ENCODE measurements at regions not wholly inside any gene's neighbourhood (a gene's known extent, or its start where the extent isn't known, plus 50 kb on each side); places are given as distances from the start of the nearest gene placed in this dataset.
A peak's percentile ranks its signal among the peaks of the same experiment; 100 is the strongest.

- DNase-seq (peak; percentile 3), ATAC-seq (peak; percentile 69)
- Mint-ChIP-seq H3K9me3 (no peaks in the 10 kb centered on the region), H3K36me3 (ENCODE audit: low read depth) (no peaks in the 10 kb centered on the region), H3K4me1 (peaks cover 10% of the 10 kb centered on the region), H3K27ac (no peak overlapping the region), H3K27me3 (no peaks in the 10 kb centered on the region), H3K4me3 (no peak overlapping the region)
Measured at GRCh38 chr7:33661430-33662160, 243.7 kb upstream of the BMPER start.

GRCh38 chr7:33666531-33666930 lies 238.8 kb upstream of the BMPER start:
- ATAC-seq = no peak
- no peak overlapping the region for H3K27ac Mint-ChIP-seq
- H3K27me3 Mint-ChIP-seq = no peaks in the 10 kb centered on the region
- no peak overlapping the region for H3K4me3 Mint-ChIP-seq
- no peaks in the 10 kb centered on the region for H3K36me3 Mint-ChIP-seq (ENCODE audit: low read depth)
- H3K9me3 Mint-ChIP-seq = no peaks in the 10 kb centered on the region
- DNase-seq = no peak
- H3K4me1 Mint-ChIP-seq = peaks cover 8% of the 10 kb centered on the region

GRCh38 chr7:33667196-33667595 lies 238.1 kb upstream of the BMPER start:
- no peak for DNase-seq
- H3K27ac Mint-ChIP-seq = no peak overlapping the region
- H3K4me1 Mint-ChIP-seq = peaks cover 2% of the 10 kb centered on the region
- ATAC-seq = no peak
- H3K9me3 Mint-ChIP-seq = no peaks in the 10 kb centered on the region
- no peak overlapping the region for H3K4me3 Mint-ChIP-seq
- no peaks in the 10 kb centered on the region for H3K27me3 Mint-ChIP-seq
- no peaks in the 10 kb centered on the region for H3K36me3 Mint-ChIP-seq (ENCODE audit: low read depth)

GRCh38 chr7:33669251-33669670 lies 236.1 kb upstream of the BMPER start:
- DNase-seq = no peak
- ATAC-seq = no peak
- Mint-ChIP-seq H3K27ac (no peak overlapping the region), H3K36me3 (ENCODE audit: low read depth) (no peaks in the 10 kb centered on the region), H3K4me3 (no peak overlapping the region), H3K9me3 (no peaks in the 10 kb centered on the region), H3K4me1 (no peaks in the 10 kb centered on the region), H3K27me3 (no peaks in the 10 kb centered on the region)

- no peak overlapping the region for H3K27ac Mint-ChIP-seq
- DNase-seq (no peak), ATAC-seq (no peak)
- no peaks in the 10 kb centered on the region for H3K9me3 Mint-ChIP-seq
- no peaks in the 10 kb centered on the region for H3K27me3 Mint-ChIP-seq
- no peaks in the 10 kb centered on the region for H3K36me3 Mint-ChIP-seq (ENCODE audit: low read depth)
- no peak overlapping the region for H3K4me3 Mint-ChIP-seq
- H3K4me1 Mint-ChIP-seq = no peaks in the 10 kb centered on the region
Measured at GRCh38 chr7:33671531-33672262, 233.6 kb upstream of the BMPER start.

GRCh38 chr7:33673029-33673700 lies 232.2 kb upstream of the BMPER start:
- Mint-ChIP-seq H3K27ac (no peak overlapping the region), H3K4me1 (no peaks in the 10 kb centered on the region), H3K4me3 (no peak overlapping the region), H3K27me3 (no peaks in the 10 kb centered on the region), H3K9me3 (no peaks in the 10 kb centered on the region), H3K36me3 (ENCODE audit: low read depth) (no peaks in the 10 kb centered on the region)
- DNase-seq (no peak), ATAC-seq (no peak)

- no peak overlapping the region for H3K27ac Mint-ChIP-seq
- no peak overlapping the region for H3K4me3 Mint-ChIP-seq
- ATAC-seq (no peak), DNase-seq (no peak)
- no peaks in the 10 kb centered on the region for H3K4me1 Mint-ChIP-seq
- no peaks in the 10 kb centered on the region for H3K27me3 Mint-ChIP-seq
- peaks cover 3% of the 10 kb centered on the region for H3K36me3 Mint-ChIP-seq (ENCODE audit: low read depth)
- peaks cover 6% of the 10 kb centered on the region for H3K9me3 Mint-ChIP-seq
Measured at GRCh38 chr7:33674804-33675411, 230.4 kb upstream of the BMPER start.

GRCh38 chr7:33677556-33677955 lies 227.8 kb upstream of the BMPER start:
- Mint-ChIP-seq H3K27me3 (no peaks in the 10 kb centered on the region), H3K27ac (no peak overlapping the region), H3K36me3 (ENCODE audit: low read depth) (peaks cover 4% of the 10 kb centered on the region), H3K4me3 (no peak overlapping the region), H3K9me3 (peaks cover 6% of the 10 kb centered on the region), H3K4me1 (no peaks in the 10 kb centered on the region)
- DNase-seq (no peak), ATAC-seq (no peak)

- no peaks in the 10 kb centered on the region for H3K4me1 Mint-ChIP-seq
- no peak overlapping the region for H3K4me3 Mint-ChIP-seq
- no peak overlapping the region for H3K27ac Mint-ChIP-seq
- DNase-seq (no peak), ATAC-seq (no peak)
- peaks cover 4% of the 10 kb centered on the region for H3K36me3 Mint-ChIP-seq (ENCODE audit: low read depth)
- H3K9me3 Mint-ChIP-seq = peaks cover 6% of the 10 kb centered on the region
- H3K27me3 Mint-ChIP-seq = no peaks in the 10 kb centered on the region
Measured at GRCh38 chr7:33678569-33679335, 226.6 kb upstream of the BMPER start.

GRCh38 chr7:33680682-33681081 lies 224.7 kb upstream of the BMPER start:
- Mint-ChIP-seq H3K36me3 (ENCODE audit: low read depth) (peaks cover 4% of the 10 kb centered on the region), H3K9me3 (peaks cover 13% of the 10 kb centered on the region), H3K27me3 (no peaks in the 10 kb centered on the region), H3K4me3 (no peak overlapping the region), H3K4me1 (no peaks in the 10 kb centered on the region), H3K27ac (no peak overlapping the region)
- DNase-seq (no peak), ATAC-seq (no peak)

- DNase-seq (no peak), ATAC-seq (no peak)
- Mint-ChIP-seq H3K4me3 (no peak overlapping the region), H3K9me3 (peaks cover 19% of the 10 kb centered on the region), H3K4me1 (no peaks in the 10 kb centered on the region), H3K36me3 (ENCODE audit: low read depth) (peaks cover 3% of the 10 kb centered on the region), H3K27me3 (no peaks in the 10 kb centered on the region), H3K27ac (no peak overlapping the region)
Measured at GRCh38 chr7:33685503-33685902, 219.8 kb upstream of the BMPER start.

GRCh38 chr7:33685981-33686683 lies 219.2 kb upstream of the BMPER start:
- ATAC-seq = no peak

GRCh38 chr7:33687625-33688024 lies 217.7 kb upstream of the BMPER start:
- DNase-seq (no peak), ATAC-seq (no peak)
- H3K9me3 Mint-ChIP-seq = peaks cover 24% of the 10 kb centered on the region
- no peaks in the 10 kb centered on the region for H3K27me3 Mint-ChIP-seq
- peaks cover 6% of the 10 kb centered on the region for H3K36me3 Mint-ChIP-seq (ENCODE audit: low read depth)
- H3K4me1 Mint-ChIP-seq = no peaks in the 10 kb centered on the region
- H3K4me3 Mint-ChIP-seq = no peak overlapping the region
- no peak overlapping the region for H3K27ac Mint-ChIP-seq

More at GRCh38 chr7:33685981-33686683, 219.2 kb upstream of the BMPER start:
- Mint-ChIP-seq H3K27ac (no peak overlapping the region), H3K27me3 (no peaks in the 10 kb centered on the region), H3K36me3 (ENCODE audit: low read depth) (peaks cover 6% of the 10 kb centered on the region), H3K4me3 (no peak overlapping the region), H3K4me1 (no peaks in the 10 kb centered on the region), H3K9me3 (peaks cover 24% of the 10 kb centered on the region)
- no peak for DNase-seq
